SH-SY5Y (cell line): ENCODE measurements at regions not wholly inside any gene's neighbourhood (a gene's known extent, or its start where the extent isn't known, plus 50 kb on each side); places are given as distances from the start of the nearest gene placed in this dataset.

ENCODE experiments used
- GATA2 ChIP-seq: IDR thresholded peaks from 2 replicates; pipeline ENCODE4 v1.6.1; 2011; ENCODE audit warnings: mild to moderate bottlenecking, low read depth, low read length
- GATA3 ChIP-seq: IDR thresholded peaks from 2 replicates; pipeline ENCODE4 v1.6.1; 2011; ENCODE audit warnings: low read depth, mild to moderate bottlenecking, low read length, moderate library complexity

GRCh38 chr2:64888591-64889309 is 100.4 kb upstream of the SLC1A4 start:
- TF ChIP-seq GATA2 (no peak), GATA3 (no peak)
